HL-60 (cell line): ENCODE measurements at regions not wholly inside any gene's neighbourhood (a gene's known extent, or its start where the extent isn't known, plus 50 kb on each side); places are given as distances from the start of the nearest gene placed in this dataset.

Experiments
- POLR2AphosphoS5 ChIP-seq: IDR thresholded peaks from 2 replicates; pipeline ENCODE4 v1.6.1; 2012; ENCODE audit warnings: low read depth
- TF ChIP-seq, protein P1 (sequence below): IDR thresholded peaks from one replicate; pipeline ENCODE4 v1.5.1; 2011; ENCODE audit warnings: low read length, control low read depth, inconsistent platforms; ENCODE audit not compliant: insufficient read depth
- TF ChIP-seq, protein P2 (sequence below): IDR thresholded peaks from 2 replicates; pipeline ENCODE4 v1.6.1; 2012; ENCODE audit warnings: low read depth; ENCODE audit not compliant: insufficient replicate concordance

DNA sequence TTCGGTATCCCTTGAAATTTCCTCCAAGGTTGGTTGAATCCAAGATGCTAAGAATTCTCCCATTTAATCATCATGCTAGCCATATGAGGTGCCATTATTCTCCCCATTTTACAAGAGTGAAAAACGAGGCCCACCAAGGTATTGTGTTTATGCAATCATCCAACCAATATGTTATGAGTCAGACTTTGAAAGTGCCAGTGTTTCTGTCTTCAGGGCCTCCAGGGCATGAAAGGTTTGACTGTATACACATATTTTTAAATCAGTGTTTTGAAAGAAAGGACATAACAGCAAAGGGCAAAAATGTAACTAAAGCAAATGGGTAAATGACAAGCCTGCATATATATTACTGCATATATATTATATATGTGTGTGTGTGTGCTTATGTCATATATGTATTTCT is 541.2 kb upstream of the SMIM31 start:
- no peak for TF ChIP-seq POLR2AphosphoS5
- TF ChIP-seq, protein P1, sequence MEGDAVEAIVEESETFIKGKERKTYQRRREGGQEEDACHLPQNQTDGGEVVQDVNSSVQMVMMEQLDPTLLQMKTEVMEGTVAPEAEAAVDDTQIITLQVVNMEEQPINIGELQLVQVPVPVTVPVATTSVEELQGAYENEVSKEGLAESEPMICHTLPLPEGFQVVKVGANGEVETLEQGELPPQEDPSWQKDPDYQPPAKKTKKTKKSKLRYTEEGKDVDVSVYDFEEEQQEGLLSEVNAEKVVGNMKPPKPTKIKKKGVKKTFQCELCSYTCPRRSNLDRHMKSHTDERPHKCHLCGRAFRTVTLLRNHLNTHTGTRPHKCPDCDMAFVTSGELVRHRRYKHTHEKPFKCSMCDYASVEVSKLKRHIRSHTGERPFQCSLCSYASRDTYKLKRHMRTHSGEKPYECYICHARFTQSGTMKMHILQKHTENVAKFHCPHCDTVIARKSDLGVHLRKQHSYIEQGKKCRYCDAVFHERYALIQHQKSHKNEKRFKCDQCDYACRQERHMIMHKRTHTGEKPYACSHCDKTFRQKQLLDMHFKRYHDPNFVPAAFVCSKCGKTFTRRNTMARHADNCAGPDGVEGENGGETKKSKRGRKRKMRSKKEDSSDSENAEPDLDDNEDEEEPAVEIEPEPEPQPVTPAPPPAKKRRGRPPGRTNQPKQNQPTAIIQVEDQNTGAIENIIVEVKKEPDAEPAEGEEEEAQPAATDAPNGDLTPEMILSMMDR: no peak
- TF ChIP-seq, protein P2, sequence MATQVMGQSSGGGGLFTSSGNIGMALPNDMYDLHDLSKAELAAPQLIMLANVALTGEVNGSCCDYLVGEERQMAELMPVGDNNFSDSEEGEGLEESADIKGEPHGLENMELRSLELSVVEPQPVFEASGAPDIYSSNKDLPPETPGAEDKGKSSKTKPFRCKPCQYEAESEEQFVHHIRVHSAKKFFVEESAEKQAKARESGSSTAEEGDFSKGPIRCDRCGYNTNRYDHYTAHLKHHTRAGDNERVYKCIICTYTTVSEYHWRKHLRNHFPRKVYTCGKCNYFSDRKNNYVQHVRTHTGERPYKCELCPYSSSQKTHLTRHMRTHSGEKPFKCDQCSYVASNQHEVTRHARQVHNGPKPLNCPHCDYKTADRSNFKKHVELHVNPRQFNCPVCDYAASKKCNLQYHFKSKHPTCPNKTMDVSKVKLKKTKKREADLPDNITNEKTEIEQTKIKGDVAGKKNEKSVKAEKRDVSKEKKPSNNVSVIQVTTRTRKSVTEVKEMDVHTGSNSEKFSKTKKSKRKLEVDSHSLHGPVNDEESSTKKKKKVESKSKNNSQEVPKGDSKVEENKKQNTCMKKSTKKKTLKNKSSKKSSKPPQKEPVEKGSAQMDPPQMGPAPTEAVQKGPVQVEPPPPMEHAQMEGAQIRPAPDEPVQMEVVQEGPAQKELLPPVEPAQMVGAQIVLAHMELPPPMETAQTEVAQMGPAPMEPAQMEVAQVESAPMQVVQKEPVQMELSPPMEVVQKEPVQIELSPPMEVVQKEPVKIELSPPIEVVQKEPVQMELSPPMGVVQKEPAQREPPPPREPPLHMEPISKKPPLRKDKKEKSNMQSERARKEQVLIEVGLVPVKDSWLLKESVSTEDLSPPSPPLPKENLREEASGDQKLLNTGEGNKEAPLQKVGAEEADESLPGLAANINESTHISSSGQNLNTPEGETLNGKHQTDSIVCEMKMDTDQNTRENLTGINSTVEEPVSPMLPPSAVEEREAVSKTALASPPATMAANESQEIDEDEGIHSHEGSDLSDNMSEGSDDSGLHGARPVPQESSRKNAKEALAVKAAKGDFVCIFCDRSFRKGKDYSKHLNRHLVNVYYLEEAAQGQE: no peak
